SH-SY5Y (cell line): ENCODE measurements at regions not wholly inside any gene's neighbourhood (a gene's known extent, or its start where the extent isn't known, plus 50 kb on each side); places are given as distances from the start of the nearest gene placed in this dataset.

Experiments used
- GATA2 ChIP-seq: IDR thresholded peaks from 2 replicates; pipeline ENCODE4 v1.6.1; 2011; ENCODE audit warnings: mild to moderate bottlenecking, low read depth, low read length
- GATA3 ChIP-seq: IDR thresholded peaks from 2 replicates; pipeline ENCODE4 v1.6.1; 2011; ENCODE audit warnings: low read depth, mild to moderate bottlenecking, low read length, moderate library complexity

DNA sequence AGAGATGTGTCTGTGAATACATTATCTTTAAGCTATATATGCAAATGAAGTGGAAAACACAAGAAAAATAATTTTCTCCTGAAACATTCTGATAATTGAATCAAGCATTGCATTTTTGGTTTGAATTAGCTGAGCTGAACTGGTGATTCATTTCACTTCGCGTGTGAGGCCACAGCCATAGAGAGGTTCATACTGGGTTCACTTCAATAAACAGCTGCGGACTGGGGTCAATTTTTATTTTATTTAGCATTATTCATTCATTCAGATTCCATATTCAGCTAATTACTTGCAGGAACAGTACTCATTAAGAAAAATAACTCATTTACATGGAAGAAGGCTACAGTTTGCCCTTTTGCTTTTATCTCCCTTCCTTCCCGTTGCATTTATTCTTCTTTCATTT lies 195.2 kb upstream of the LRIG3 start:
- TF ChIP-seq GATA3 (no peak), GATA2 (no peak)

DNA sequence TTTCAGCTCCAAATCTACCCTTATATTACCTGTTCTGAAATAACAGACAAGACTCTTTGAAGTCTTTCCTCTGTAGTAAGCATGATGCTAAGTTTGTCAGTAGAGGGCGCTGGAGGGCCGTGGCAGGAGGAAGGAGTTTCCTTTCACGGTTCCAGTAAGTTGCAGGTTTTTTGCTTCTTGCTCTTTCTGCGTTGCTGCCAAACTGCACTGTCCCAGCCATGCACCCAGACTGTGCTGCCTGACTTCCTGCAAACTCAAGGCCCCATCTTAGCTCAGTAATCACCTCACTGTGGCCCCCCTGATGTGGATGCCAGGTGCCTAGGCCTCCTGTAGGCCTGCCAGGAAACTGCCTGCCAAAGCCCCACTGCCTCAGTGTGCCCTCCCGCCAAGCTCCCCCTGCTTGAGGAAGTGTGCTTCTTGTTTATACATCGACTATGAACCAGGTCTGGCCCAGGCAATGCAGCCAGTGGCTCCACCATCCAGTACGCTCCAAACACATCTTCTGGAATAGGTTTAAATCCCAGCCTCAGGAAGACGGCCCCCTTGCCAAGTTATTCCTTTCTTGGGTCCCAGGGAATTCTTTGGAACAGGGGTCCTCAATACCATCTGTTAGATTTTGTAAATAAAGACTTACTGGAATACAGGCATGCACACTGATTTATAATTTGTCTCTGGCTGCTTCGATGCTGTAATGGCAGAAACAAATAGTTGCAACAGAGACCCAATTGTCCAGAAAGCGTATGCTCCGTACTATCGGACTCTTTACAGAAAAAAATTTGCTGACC lies 193.7 kb upstream of the LRIG3 start:
- TF ChIP-seq GATA2 = no peak

DNA sequence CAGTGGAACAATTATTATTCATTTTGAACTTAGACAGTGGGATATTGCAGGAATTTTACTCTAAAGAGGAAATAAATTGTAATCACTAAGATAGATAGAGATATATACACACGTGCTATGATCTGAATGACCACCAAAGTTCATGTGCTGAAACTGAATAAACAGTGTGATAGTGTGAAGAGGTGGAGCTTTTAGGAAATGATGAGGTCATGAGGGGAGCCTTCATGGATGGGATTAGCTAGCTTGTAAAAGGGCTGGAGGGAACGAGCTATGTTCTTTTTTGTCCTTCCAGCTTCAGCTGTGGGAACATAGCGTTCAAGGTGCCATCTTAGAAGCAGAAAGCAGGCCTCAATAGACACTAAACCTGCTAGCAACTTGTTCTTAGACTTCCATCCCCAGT lies 191.5 kb upstream of the LRIG3 start:
- no peak for TF ChIP-seq GATA3
- TF ChIP-seq GATA2 = no peak

DNA sequence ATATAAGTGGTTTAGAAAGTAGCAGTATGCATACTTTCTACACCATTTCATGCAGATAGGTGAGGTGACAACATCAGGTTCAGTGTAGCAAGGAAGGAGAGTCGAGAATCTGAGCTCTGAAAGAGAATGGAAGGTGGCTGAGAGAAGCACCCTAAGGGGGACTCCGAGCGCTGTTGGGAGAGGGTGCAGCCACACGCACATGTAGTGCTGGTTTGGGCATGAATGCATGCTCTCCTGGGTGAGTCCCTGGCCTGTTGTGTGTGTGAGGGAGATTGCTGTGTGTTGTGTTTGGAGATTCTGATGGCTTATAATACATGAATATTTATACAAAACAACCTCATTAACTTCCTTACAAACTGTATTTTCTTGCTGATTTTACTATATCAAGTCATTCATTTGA lies 180.3 kb upstream of the LRIG3 start:
- no peak for TF ChIP-seq GATA3
- no peak for TF ChIP-seq GATA2

DNA sequence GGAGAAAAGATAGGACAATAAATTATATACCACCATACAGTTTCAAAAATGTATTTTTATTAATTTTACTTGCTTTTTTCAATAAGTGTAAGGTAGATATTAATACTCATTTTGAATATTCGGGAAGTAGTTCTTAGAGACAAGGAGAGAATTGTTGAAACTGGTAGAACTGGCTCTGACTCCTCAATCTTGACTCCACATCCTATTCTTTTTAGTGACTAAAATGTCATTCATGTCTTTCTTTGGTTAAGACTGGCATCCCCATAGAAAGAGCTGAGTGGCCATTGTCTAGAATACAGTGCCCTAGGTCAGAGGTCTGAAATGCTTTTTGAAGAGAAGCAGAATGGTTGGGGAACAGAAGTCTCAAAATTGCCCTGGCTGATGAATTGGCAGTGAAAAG lies 177.6 kb upstream of the LRIG3 start:
- no peak for TF ChIP-seq GATA2
- no peak for TF ChIP-seq GATA3

DNA sequence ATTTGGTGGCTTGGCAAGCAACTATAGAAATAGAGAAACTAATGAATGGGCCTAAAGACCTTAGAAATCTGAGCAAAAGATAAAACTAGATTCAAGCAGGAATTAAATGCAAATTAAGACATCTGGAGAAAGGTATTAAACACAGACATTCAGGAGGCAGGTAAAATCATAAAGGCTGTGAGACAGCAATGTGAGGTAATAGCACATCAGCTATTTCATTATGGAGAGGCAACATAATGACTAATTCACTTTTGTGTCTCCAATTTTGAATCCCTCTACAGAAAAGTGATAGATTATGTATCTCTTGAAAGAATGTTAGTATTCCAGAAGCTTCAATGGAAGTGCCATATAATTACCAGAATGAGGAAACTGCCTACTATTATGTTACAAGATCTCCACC lies 175.9 kb upstream of the LRIG3 start:
- no peak for TF ChIP-seq GATA2
- TF ChIP-seq GATA3 = no peak

DNA sequence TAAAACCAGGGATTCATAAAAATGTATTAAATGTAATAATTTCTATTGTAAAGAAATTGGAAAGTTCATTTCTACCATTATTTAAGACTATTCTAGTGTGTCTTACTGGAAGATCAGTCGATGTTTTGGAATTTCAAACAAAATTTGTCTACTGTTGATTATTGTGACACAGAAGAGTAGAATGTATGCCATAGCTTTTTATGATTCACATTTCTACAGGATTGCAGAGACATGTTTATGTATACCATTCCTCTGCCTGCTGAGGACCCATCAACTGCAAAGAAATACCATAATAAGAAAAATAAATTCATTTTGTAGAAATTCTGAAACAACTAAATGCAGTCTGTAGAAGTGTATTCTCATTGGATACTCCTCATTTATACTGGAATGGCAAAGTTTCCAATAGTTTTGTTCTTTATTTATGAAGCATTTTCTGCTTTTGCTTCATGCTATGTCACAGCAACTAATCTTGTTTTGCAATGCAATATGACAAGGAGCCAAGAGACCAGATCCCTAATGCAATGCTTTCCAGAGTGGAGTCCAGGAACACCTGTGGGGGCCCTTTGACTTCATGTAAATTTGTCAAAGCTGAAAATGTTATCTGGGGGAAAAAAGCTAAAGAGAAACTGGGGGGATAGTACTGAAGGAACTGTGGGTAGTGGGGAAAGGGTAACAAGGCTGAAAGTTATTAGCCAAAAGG lies 172.9 kb upstream of the LRIG3 start:
- TF ChIP-seq GATA3 (no peak), GATA2 (no peak)

DNA sequence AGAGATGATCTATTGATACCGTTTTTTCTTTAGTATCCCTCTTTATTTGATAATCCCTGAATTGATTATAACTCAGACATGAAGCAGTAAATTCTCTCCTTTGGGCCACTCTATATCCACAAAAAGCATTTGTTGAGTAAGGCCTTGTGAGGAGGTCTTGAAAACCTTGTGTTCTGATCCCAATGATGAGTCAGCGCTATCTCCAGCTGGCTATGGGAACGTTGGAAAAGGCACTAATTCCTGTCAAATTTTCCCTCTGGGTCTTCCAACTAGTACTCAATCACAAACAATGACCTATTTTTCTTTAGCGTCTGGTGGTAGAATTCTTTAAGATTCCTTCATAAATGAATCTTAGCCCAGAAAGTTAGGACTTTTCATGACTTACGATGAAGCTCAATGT lies 168.4 kb upstream of the LRIG3 start:
- TF ChIP-seq GATA3 (no peak), GATA2 (no peak)

DNA sequence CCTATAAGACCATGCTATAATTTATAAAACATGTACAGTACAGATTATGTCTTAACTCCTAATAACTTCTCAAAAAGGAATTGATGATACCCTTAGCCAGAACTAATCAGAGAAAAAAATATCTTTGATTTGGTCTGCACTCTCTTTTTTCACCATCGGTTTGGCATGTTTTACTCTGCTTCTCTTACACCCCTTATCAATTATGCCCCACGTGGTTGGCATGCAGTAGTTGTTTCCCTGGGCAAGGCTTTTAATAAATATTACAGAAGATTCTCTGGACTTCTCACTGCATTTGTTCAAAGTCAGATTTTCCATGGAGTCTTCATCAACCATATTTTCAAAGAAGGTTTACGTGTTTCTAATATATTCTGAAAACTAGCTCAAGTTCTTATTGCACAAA lies 167.4 kb upstream of the LRIG3 start:
- no peak for TF ChIP-seq GATA2
- TF ChIP-seq GATA3 = no peak

DNA sequence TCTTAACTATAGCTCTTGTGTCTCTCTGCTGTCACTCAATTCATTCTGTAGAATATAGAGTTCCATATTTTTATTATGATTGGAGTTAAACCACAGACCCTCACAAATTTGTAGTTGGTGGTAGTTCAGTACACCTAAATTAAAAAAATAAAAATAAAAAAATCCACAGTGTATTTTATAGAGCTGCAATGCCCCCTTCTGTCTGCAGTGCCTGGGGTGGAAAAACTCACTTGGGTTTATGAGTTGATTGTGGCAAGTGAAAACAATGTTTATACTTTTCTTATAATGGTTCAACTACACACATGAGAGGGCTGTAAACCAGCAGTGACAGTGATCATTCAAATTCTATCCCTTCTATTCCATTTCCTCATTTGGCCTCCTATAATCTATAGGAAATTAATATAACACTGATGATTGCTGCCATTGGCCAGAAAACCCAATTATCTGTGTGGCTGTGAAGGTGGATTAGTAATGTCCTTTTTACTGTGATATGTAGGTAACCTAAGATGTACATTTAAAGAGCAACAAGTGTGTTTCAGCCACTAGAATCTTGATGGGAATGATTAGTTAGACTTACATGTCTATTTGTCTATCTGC lies 166.9 kb upstream of the LRIG3 start:
- TF ChIP-seq GATA3 (no peak), GATA2 (no peak)

DNA sequence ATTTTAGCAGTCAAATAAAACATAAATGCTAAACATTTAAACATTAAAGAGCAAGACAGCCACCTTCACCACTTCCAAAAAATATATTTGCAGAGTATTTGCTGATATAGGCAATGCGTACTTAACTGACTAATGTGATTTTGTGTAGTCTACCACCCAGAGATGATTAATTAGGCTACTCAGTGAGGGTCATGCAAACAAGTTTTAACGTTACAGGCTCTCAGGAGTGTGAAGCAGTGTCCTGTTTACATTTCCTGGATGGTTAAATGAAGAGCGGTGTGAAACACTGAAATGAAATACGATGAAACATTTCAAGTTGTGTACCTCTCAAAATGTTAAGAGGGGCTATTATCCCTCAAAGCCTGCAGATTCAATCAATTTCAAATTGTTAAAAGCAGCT lies 165.8 kb upstream of the LRIG3 start:
- TF ChIP-seq GATA3 (no peak), GATA2 (no peak)

DNA sequence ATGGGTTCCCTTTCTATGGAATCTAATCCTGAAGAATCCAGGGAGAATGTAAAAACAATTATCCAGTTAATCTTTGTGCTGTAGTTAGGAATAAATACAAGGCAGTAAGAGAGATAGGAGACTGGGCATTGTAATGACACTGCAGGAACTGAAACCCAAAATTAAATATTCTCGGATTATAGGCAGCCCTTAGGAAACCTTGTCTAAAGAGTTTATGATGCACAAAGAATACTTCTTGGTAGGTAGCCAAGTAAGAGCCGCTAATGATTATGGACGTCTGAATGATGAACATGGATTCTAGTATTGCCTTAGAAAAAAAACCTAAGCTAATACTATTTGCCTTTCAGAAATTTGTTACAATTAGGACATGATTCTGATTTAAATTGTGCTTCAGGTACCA lies 165.4 kb upstream of the LRIG3 start:
- TF ChIP-seq GATA3 (no peak), GATA2 (no peak)

DNA sequence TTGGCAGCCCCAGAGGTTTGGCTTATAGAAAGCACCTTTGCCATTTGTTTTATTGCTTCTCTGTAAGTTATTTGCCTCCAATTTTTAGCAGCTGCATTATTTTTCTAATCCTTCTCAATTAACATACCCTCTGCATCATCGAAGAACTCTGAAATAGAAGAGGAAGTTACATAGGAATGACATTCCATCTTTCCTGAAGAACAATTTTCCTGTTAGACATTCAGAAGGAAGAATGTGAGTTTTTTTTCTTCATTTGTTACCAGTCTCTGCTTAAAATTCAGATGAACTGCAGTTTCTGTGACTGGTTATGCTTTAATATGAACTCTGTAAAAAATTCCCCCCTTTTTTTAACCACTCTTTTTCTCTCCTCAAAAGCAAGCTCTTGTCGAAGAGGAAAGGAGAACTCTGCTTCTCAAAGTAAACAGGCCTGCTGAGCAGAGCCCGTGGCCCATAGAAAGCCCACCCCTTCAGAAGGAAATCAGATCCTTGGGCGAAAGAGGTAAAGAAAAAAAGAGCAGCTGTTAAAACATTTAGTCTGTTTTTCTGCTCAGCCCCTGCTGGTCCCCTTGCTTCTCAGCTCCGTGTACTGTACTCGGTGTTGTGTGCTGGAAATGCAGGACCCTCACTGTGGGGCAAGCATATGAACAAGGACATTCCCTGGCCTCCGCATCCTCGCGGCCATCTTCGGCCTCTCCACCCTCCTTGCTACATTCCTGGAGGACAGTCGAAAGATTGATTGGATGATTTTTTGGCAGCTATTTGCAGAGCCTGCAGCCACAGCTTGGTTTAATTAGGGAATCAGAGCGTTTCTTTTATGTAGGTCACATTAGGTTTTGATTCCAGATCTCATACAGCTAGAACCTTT lies 164.4 kb upstream of the LRIG3 start:
- TF ChIP-seq GATA2 (no peak), GATA3 (no peak)

DNA sequence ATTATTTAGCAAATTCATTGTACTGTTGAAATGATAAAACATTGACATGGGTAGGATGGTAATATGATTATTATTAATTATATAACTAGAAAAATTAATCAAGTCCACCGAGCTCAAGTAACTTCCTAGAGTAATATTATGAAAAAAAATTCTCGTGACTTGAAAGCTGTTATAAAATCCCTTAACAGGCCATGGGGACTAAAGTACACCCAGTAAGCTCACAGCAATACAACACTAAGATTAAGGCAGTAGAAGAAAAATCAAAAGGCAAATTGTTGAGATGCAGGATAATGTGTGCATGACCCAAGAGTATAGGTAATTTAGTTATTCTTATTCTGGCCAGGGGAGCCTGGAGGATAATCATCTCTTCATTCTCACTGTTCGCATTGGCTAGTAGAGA lies 162.6 kb upstream of the LRIG3 start:
- TF ChIP-seq GATA3 (no peak), GATA2 (no peak)
